K562 (cell line): ENCODE measurements at regions not wholly inside any gene's neighbourhood (a gene's known extent, or its start where the extent isn't known, plus 50 kb on each side); places are given as distances from the start of the nearest gene placed in this dataset.

ENCODE experiments used
- EP300 ChIP-seq: IDR thresholded peaks from 2 replicates; pipeline ENCODE4 v1.6.1; 2012; ENCODE audit warnings: low read length, improper control_type of control experiment
- FOXP1 ChIP-seq: sonication (generic); formaldehyde crosslinking; IDR thresholded peaks from 2 replicates; pipeline ENCODE4 v1.8.0; 2022; ENCODE audit warnings: mild to moderate bottlenecking, missing genetic modification reagents
- GATA2 ChIP-seq: sonication (generic); formaldehyde crosslinking; IDR thresholded peaks from 2 replicates; pipeline ENCODE4 v1.4.0; 2020; ENCODE audit warnings: mild to moderate bottlenecking, missing genetic modification reagents
- HEY1 ChIP-seq: fragments of 250-450 bp; sonication (Bioruptor Pico); IDR thresholded peaks from 2 replicates; pipeline ENCODE4 v1.5.0; 2020; ENCODE audit warnings: mild to moderate bottlenecking, moderate library complexity, borderline replicate concordance
- MECOM ChIP-seq: fragments of 250-450 bp; sonication (Bioruptor Pico); IDR thresholded peaks from 2 replicates; pipeline ENCODE4 v1.8.0; 2022; ENCODE audit warnings: inconsistent platforms
- NFYB ChIP-seq: IDR thresholded peaks from 2 replicates; pipeline ENCODE4 v1.6.1; 2011; ENCODE audit warnings: mild to moderate bottlenecking, moderate library complexity; ENCODE audit not compliant: insufficient read length; ENCODE audit errors: extremely low read depth
- NRF1 ChIP-seq, 2 experiments: fragments of 450-650 bp; IDR thresholded peaks in 1 of 2; conservative IDR thresholded peaks in 1 of 2; 2 replicates each; pipeline ENCODE4 v1.6.1; 2014; ENCODE audit warnings: mild to moderate bottlenecking in 2 of 2
- RFX5 ChIP-seq: IDR thresholded peaks from 2 replicates; pipeline ENCODE4 v1.6.1; 2011; ENCODE audit warnings: low read depth, mild to moderate bottlenecking, improper control_type of control experiment, low read length
- SMARCA5 ChIP-seq: fragments of 450-650 bp; IDR thresholded peaks from 2 replicates; pipeline ENCODE4 v1.6.1; 2016
- SNIP1 ChIP-seq: fragments of 450-650 bp; IDR thresholded peaks from 2 replicates; pipeline ENCODE4 v1.7.1; 2017; ENCODE audit warnings: low read depth, mild to moderate bottlenecking
- ZNF3 ChIP-seq: fragments of 250-450 bp; sonication (Bioruptor Pico); IDR thresholded peaks from 2 replicates; pipeline ENCODE4 v1.5.0; 2021; ENCODE audit warnings: mild to moderate bottlenecking, moderate library complexity
- ZNF431 ChIP-seq: sonication (generic); formaldehyde crosslinking; IDR thresholded peaks from 2 replicates; pipeline ENCODE4 v1.8.0; 2022; ENCODE audit warnings: mild to moderate bottlenecking, missing genetic modification reagents
- TF ChIP-seq, protein P1 (sequence below), 2 experiments: fragments of 450-650 bp; IDR thresholded peaks; 2 replicates each; pipeline ENCODE4 v1.6.1; 2018; ENCODE audit warnings: mild to moderate bottlenecking in 2 of 2, low read depth in 1 of 2; ENCODE audit not compliant: partially characterized antibody in 2 of 2
- TF ChIP-seq, protein P2 (sequence below), 2 experiments: IDR thresholded peaks in 1 of 2; conservative IDR thresholded peaks in 1 of 2; 2 replicates each; pipeline ENCODE4 v1.6.1; 2016; ENCODE audit warnings: low read depth in 2 of 2, mild to moderate bottlenecking in 1 of 2, missing compliant biosample characterization in 1 of 2, missing genetic modification characterization in 1 of 2, moderate library complexity in 1 of 2
- TF ChIP-seq, protein P3 (sequence below): fragments of 450-650 bp; IDR thresholded peaks from 2 replicates; pipeline ENCODE4 v1.6.1; 2016
- TF ChIP-seq, protein P4 (sequence below): sonication (generic); formaldehyde crosslinking; IDR thresholded peaks from 2 replicates; pipeline ENCODE4 v1.8.0; 2023; ENCODE audit warnings: missing genetic modification reagents, mild to moderate bottlenecking, borderline replicate concordance

DNA sequence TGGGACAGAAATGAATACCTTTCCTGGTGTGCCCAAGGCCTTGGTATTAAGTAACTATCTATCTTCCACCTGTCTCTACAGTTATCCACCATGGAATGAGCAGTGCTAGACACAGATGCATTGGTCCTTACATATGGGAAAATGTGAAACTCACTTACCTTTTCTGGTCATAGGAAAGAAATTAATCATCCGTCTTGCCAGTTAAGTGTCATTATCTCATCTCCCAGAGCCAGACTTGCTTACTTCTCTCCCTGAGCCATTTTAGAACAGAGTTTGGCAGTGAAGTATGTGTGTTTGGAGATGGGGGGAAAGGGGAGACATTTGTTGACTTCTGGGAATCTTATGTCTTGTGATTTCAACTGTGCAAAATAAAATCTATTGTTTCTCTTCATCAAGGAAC is 1211.0 kb upstream of the CDH6 start (continued):
- TF ChIP-seq, protein P1, sequence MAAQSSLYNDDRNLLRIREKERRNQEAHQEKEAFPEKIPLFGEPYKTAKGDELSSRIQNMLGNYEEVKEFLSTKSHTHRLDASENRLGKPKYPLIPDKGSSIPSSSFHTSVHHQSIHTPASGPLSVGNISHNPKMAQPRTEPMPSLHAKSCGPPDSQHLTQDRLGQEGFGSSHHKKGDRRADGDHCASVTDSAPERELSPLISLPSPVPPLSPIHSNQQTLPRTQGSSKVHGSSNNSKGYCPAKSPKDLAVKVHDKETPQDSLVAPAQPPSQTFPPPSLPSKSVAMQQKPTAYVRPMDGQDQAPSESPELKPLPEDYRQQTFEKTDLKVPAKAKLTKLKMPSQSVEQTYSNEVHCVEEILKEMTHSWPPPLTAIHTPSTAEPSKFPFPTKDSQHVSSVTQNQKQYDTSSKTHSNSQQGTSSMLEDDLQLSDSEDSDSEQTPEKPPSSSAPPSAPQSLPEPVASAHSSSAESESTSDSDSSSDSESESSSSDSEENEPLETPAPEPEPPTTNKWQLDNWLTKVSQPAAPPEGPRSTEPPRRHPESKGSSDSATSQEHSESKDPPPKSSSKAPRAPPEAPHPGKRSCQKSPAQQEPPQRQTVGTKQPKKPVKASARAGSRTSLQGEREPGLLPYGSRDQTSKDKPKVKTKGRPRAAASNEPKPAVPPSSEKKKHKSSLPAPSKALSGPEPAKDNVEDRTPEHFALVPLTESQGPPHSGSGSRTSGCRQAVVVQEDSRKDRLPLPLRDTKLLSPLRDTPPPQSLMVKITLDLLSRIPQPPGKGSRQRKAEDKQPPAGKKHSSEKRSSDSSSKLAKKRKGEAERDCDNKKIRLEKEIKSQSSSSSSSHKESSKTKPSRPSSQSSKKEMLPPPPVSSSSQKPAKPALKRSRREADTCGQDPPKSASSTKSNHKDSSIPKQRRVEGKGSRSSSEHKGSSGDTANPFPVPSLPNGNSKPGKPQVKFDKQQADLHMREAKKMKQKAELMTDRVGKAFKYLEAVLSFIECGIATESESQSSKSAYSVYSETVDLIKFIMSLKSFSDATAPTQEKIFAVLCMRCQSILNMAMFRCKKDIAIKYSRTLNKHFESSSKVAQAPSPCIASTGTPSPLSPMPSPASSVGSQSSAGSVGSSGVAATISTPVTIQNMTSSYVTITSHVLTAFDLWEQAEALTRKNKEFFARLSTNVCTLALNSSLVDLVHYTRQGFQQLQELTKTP (IDR thresholded peaks at IDR 0.05; ENCODE audit: low read depth in 1 of 2, partially characterized antibody in 2 of 2), result no peak
- TF ChIP-seq EP300 (peak; percentile 25; the same call in 1 of the 2 replicates), ZNF431 (no peak), SMARCA5 (no peak), NRF1 (conservative IDR thresholded peaks at IDR 0.05 in 1 of 2, IDR thresholded peaks at IDR 0.05 in 1 of 2) (no peak), FOXP1 (CRISPR knock-in tag) (no peak), RFX5 (no peak), ZNF3 (CRISPR knock-in tag) (no peak), HEY1 (CRISPR knock-in tag) (no peak), NFYB (no peak), SNIP1 (no peak), GATA2 (CRISPR knock-in tag) (no peak), MECOM (CRISPR knock-in tag) (0 out of 2 replicates have a peak, but pooled peaks have one; percentile 66)
- TF ChIP-seq, protein P2, sequence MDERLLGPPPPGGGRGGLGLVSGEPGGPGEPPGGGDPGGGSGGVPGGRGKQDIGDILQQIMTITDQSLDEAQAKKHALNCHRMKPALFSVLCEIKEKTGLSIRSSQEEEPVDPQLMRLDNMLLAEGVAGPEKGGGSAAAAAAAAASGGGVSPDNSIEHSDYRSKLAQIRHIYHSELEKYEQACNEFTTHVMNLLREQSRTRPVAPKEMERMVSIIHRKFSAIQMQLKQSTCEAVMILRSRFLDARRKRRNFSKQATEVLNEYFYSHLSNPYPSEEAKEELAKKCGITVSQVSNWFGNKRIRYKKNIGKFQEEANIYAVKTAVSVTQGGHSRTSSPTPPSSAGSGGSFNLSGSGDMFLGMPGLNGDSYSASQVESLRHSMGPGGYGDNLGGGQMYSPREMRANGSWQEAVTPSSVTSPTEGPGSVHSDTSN (CRISPR knock-in tag; IDR thresholded peaks at IDR 0.05; ENCODE audit: low read depth), result no peak
- TF ChIP-seq, protein P2 (tag; conservative IDR thresholded peaks at IDR 0.05; ENCODE audit: low read depth), result peak; percentile 78
- TF ChIP-seq, protein P3, sequence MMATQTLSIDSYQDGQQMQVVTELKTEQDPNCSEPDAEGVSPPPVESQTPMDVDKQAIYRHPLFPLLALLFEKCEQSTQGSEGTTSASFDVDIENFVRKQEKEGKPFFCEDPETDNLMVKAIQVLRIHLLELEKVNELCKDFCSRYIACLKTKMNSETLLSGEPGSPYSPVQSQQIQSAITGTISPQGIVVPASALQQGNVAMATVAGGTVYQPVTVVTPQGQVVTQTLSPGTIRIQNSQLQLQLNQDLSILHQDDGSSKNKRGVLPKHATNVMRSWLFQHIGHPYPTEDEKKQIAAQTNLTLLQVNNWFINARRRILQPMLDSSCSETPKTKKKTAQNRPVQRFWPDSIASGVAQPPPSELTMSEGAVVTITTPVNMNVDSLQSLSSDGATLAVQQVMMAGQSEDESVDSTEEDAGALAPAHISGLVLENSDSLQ, result peak; percentile 68
- TF ChIP-seq, protein P4, sequence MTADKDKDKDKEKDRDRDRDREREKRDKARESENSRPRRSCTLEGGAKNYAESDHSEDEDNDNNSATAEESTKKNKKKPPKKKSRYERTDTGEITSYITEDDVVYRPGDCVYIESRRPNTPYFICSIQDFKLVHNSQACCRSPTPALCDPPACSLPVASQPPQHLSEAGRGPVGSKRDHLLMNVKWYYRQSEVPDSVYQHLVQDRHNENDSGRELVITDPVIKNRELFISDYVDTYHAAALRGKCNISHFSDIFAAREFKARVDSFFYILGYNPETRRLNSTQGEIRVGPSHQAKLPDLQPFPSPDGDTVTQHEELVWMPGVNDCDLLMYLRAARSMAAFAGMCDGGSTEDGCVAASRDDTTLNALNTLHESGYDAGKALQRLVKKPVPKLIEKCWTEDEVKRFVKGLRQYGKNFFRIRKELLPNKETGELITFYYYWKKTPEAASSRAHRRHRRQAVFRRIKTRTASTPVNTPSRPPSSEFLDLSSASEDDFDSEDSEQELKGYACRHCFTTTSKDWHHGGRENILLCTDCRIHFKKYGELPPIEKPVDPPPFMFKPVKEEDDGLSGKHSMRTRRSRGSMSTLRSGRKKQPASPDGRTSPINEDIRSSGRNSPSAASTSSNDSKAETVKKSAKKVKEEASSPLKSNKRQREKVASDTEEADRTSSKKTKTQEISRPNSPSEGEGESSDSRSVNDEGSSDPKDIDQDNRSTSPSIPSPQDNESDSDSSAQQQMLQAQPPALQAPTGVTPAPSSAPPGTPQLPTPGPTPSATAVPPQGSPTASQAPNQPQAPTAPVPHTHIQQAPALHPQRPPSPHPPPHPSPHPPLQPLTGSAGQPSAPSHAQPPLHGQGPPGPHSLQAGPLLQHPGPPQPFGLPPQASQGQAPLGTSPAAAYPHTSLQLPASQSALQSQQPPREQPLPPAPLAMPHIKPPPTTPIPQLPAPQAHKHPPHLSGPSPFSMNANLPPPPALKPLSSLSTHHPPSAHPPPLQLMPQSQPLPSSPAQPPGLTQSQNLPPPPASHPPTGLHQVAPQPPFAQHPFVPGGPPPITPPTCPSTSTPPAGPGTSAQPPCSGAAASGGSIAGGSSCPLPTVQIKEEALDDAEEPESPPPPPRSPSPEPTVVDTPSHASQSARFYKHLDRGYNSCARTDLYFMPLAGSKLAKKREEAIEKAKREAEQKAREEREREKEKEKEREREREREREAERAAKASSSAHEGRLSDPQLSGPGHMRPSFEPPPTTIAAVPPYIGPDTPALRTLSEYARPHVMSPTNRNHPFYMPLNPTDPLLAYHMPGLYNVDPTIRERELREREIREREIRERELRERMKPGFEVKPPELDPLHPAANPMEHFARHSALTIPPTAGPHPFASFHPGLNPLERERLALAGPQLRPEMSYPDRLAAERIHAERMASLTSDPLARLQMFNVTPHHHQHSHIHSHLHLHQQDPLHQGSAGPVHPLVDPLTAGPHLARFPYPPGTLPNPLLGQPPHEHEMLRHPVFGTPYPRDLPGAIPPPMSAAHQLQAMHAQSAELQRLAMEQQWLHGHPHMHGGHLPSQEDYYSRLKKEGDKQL, result no peak
